ENCODE measurements at regions not wholly inside any gene's neighbourhood (a gene's known extent, or its start where the extent isn't known, plus 50 kb on each side); places are given as distances from the start of the nearest gene placed in this dataset.

DNA sequence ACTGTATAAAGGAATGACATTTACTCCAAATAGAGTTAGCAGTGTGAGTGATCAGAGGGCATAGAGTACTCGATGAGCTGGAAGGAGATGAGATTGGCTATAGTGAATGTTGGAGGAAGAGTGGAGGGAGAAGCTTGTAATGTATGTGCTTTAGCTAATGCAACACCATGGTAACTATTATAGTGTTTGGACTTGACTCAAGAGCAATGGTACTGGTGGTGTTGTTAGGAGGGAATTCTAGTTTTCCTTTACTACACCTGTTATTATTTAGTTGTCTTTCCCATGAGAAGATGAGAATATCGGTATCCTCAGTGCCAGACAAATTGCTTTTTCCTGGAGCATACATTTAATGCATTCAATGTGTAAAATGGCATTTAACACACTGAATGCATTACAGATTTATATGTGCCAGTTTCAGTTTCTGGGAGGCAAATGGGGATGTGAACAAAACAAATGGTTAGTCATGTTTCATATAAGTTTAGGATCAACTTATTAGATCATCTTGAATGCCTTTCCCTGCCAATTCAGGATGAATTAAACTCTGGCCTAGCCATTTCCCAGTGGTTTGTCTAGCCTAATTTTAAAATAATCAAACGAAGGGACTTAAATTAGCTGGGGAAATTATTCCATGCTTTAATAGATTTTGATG, 291.1 kb upstream of the ADAMTS5 start:
- CTCF ChIA-PET, result no interaction called here
- no peak overlapping the region for H3K27ac ChIP-seq
- POLR2A ChIA-PET (ENCODE audit: low non-redundant PET), result no interaction called here
- DNase-seq (ENCODE audit: low spot score), result no peak
- TF ChIP-seq, protein P1, sequence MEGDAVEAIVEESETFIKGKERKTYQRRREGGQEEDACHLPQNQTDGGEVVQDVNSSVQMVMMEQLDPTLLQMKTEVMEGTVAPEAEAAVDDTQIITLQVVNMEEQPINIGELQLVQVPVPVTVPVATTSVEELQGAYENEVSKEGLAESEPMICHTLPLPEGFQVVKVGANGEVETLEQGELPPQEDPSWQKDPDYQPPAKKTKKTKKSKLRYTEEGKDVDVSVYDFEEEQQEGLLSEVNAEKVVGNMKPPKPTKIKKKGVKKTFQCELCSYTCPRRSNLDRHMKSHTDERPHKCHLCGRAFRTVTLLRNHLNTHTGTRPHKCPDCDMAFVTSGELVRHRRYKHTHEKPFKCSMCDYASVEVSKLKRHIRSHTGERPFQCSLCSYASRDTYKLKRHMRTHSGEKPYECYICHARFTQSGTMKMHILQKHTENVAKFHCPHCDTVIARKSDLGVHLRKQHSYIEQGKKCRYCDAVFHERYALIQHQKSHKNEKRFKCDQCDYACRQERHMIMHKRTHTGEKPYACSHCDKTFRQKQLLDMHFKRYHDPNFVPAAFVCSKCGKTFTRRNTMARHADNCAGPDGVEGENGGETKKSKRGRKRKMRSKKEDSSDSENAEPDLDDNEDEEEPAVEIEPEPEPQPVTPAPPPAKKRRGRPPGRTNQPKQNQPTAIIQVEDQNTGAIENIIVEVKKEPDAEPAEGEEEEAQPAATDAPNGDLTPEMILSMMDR (conservative IDR thresholded peaks at IDR 0.05; ENCODE audit: low read depth), result no peak

DNA sequence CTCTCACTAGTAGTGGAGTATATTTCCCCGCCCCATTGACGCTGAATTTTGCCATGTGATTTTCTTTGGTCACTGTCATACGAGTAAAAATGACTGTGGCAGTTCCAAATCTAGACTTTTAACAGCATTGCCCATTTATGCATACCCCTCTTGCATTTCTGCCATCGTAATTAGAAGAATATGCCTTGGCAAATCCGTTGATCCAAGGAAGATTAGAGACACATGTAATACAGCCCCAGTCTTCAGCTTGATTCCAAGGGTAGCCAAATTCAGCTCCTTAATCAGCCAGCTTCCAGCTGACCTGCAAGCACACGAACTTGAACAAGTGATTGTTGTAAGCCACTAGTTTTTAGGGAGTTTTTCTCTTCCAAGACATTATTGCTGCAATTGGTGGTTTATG, 290.3 kb upstream of the ADAMTS5 start:
- CTCF ChIA-PET, result no interaction called here
- H3K27ac ChIP-seq, result no peak overlapping the region
- TF ChIP-seq, protein P1 (conservative IDR thresholded peaks at IDR 0.05; ENCODE audit: low read depth), result no peak
- DNase-seq (ENCODE audit: low spot score), result no peak
- POLR2A ChIA-PET (ENCODE audit: low non-redundant PET), result no interaction called here

DNA sequence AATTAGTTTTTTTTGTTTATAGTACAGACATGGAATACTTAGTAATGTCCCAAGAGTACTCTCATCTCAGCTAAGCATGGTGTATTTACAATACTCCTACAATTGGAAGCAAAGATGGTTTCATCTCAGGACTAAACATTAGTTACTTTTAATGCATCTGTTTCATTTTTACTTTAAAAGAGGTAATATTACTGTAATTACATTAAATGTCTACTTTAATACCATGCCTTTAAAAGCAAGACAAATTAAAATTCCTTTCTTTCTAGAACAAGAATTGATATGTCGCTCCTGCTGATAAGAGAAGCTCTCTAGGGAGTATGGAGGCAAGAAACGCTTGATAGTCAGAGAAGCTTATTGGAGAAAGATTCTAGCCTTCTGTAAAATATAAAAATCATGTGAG, 284.9 kb upstream of the ADAMTS5 start:
- no peak for DNase-seq (ENCODE audit: low spot score)
- CTCF ChIA-PET, result interaction anchor here (0.6 kb wide), 1 partner anchor 507 kb away, joined by 3 read pairs; no protein-coding TSS in a partner anchor
- TF ChIP-seq, protein P1 (conservative IDR thresholded peaks at IDR 0.05; ENCODE audit: low read depth), result no peak
- POLR2A ChIA-PET (ENCODE audit: low non-redundant PET), result no interaction called here
- no peak overlapping the region for H3K27ac ChIP-seq

DNA sequence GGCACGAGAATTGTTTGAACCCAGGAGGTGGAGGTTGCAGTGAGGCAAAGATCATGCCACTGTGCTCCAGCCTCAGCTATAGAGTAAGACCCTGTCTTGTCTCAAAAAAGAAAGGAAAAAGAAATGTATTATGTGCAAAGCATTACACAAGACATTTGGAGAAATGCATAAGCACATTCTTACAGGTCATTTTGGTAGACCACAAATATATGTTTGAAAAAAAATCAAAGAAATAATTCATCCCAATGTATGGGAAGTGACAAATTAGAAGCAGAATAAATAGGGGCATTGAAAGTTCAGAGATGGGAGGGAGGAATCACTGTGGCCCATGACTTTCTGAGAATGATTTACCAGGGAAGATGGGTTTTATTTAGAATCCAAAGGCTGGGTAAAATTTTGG, 283.5 kb upstream of the ADAMTS5 start:
- H3K27ac ChIP-seq, result no peak overlapping the region
- TF ChIP-seq, protein P1 (conservative IDR thresholded peaks at IDR 0.05; ENCODE audit: low read depth), result no peak
- POLR2A ChIA-PET (ENCODE audit: low non-redundant PET), result no interaction called here
- no peak for DNase-seq (ENCODE audit: low spot score)
- CTCF ChIA-PET, result no interaction called here

DNA sequence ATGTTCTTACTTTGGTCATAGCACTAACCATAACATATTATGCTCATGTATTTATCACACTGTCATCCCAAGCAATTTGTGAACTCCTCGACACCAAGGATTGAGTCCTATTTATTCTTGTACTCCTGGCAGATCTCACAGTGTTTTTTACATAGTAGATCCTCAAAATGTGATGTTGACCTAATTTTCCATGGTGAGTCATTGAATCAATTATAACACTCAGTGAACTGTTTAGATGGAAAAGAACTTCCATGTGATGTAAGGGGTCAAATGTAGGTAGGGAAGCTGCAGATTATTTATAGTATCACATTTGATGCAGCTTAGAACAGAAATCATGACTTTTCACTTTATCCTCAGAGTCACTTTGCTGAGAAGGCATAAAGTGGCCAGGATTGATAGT, 281.9 kb upstream of the ADAMTS5 start:
- no peak overlapping the region for H3K27ac ChIP-seq
- ChIA-PET POLR2A (ENCODE audit: low non-redundant PET) (no interaction called here), CTCF (no interaction called here)
- TF ChIP-seq, protein P1 (conservative IDR thresholded peaks at IDR 0.05; ENCODE audit: low read depth), result no peak
- DNase-seq (ENCODE audit: low spot score), result no peak

DNA sequence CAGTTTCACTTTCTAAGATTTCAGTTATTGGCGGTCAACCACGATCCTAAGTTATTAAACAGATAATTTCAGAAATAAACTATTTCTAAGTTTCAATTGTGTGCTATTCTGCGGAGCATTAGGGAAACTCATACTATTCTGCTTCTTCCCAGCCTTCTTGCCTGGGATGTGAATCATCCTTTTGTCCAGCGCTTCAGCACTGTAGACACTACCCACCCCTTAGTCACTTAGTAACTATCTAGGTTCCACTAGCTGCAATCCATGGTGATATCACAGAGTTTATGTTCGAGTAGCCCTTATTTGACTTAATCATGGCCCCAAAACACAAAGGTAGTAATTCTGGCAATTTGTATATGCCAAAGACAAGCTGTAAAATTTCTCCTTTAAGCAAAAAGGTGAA, 279.9 kb upstream of the ADAMTS5 start:
- TF ChIP-seq, protein P1 (conservative IDR thresholded peaks at IDR 0.05; ENCODE audit: low read depth), result no peak
- CTCF ChIA-PET, result no interaction called here
- H3K27ac ChIP-seq, result no peak overlapping the region
- POLR2A ChIA-PET (ENCODE audit: low non-redundant PET), result no interaction called here
- no peak for DNase-seq (ENCODE audit: low spot score)

All from RWPE1 (cell line).